ENCODE measurements at regions not wholly inside any gene's neighbourhood (a gene's known extent, or its start where the extent isn't known, plus 50 kb on each side); places are given as distances from the start of the nearest gene placed in this dataset.

DNA sequence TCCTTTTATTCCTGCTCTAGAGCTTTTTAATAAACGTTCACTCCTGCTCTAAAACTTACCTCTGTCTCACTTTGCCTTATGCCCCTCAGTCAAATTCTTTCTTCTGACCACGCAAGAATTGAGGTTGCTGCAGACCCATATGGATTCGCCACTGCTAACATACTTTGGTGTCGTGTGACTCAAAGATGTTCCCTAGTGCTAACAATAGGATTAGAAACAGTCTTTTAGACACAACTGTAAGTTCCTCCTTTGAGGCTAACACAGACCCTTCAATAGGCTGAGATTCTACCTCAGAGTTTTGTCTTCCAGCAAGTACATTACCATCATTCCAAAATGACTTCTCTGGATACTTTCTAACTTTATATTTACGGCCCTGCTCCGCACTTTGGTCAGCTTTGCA, 149.5 kb upstream of the COX10 start:
- TF ChIP-seq EZH2 (IDR thresholded peaks at IDR 0.05; ENCODE audit: borderline replicate concordance, low read depth, low read length, poor library complexity, severe bottlenecking), result no peak
- TF ChIP-seq, protein P1, sequence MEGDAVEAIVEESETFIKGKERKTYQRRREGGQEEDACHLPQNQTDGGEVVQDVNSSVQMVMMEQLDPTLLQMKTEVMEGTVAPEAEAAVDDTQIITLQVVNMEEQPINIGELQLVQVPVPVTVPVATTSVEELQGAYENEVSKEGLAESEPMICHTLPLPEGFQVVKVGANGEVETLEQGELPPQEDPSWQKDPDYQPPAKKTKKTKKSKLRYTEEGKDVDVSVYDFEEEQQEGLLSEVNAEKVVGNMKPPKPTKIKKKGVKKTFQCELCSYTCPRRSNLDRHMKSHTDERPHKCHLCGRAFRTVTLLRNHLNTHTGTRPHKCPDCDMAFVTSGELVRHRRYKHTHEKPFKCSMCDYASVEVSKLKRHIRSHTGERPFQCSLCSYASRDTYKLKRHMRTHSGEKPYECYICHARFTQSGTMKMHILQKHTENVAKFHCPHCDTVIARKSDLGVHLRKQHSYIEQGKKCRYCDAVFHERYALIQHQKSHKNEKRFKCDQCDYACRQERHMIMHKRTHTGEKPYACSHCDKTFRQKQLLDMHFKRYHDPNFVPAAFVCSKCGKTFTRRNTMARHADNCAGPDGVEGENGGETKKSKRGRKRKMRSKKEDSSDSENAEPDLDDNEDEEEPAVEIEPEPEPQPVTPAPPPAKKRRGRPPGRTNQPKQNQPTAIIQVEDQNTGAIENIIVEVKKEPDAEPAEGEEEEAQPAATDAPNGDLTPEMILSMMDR (conservative IDR thresholded peaks at IDR 0.05; ENCODE audit: low read depth, low read length), result no peak
- ChIA-PET POLR2A (ENCODE audit: low non-redundant PET) (no interaction called here), CTCF (no interaction called here)
- no peaks in the 10 kb centered on the region for H3K27me3 ChIP-seq (replicated peaks; ENCODE audit: insufficient read depth, low read depth, low read length, poor library complexity)
- no peak for DNase-seq (ENCODE audit: low spot score)
- no peak overlapping the region for H3K4me3 ChIP-seq (ENCODE audit: low read depth, low read length, poor library complexity, severe bottlenecking)
- intact Hi-C loops (cut with micrococcal nuclease; ENCODE audit: unreplicated experiment), result no loop called here
- no peaks in the 10 kb centered on the region for H3K36me3 ChIP-seq (ENCODE audit: insufficient read depth, low read length, poor library complexity, severe bottlenecking)
- no TSS peak for BruUV-seq (replicated peaks)
- no peaks in the 10 kb centered on the region for H3K9me3 ChIP-seq (ENCODE audit: low read depth, low read length, poor library complexity, severe bottlenecking)
- H3K4me1 ChIP-seq (ENCODE audit: insufficient read depth, low read length, poor library complexity, severe bottlenecking), result no peaks in the 10 kb centered on the region
- no peak overlapping the region for H3K27ac ChIP-seq (ENCODE audit: low read depth, low read length, poor library complexity, severe bottlenecking)

DNA sequence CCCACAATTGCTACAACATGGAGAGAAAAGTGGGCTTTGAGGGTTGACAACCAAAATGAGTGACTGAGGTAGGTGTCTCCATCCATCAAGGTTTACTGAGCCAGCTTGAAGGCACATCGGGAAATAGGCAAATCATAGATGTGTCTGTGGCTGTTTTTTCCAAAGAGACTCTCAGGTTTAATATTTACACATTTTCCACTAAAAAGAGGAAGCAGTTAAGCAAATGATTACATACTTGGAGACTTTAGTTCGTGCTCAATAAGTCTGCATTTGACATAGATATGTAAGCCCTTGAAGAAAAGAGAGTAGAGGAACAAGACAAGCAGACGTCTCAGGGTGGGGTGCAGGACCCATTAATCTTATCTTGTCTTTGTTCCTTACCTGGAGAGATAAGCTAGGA, 148.9 kb upstream of the COX10 start:
- intact Hi-C loops (cut with micrococcal nuclease; ENCODE audit: unreplicated experiment), result no loop called here
- TF ChIP-seq EZH2 (IDR thresholded peaks at IDR 0.05; ENCODE audit: borderline replicate concordance, low read depth, low read length, poor library complexity, severe bottlenecking), result no peak
- TF ChIP-seq, protein P1 (conservative IDR thresholded peaks at IDR 0.05; ENCODE audit: low read depth, low read length), result no peak
- no peak for DNase-seq (ENCODE audit: low spot score)
- Histone ChIP-seq H3K27ac (ENCODE audit: low read depth, low read length, poor library complexity, severe bottlenecking) (no peak overlapping the region), H3K36me3 (ENCODE audit: insufficient read depth, low read length, poor library complexity, severe bottlenecking) (no peaks in the 10 kb centered on the region), H3K27me3 (replicated peaks; ENCODE audit: insufficient read depth, low read depth, low read length, poor library complexity) (no peaks in the 10 kb centered on the region), H3K4me1 (ENCODE audit: insufficient read depth, low read length, poor library complexity, severe bottlenecking) (no peaks in the 10 kb centered on the region), H3K9me3 (ENCODE audit: low read depth, low read length, poor library complexity, severe bottlenecking) (peaks cover 2% of the 10 kb centered on the region), H3K4me3 (ENCODE audit: low read depth, low read length, poor library complexity, severe bottlenecking) (no peak overlapping the region)
- ChIA-PET POLR2A (ENCODE audit: low non-redundant PET) (no interaction called here), CTCF (no interaction called here)
- no TSS peak for BruUV-seq (replicated peaks)

DNA sequence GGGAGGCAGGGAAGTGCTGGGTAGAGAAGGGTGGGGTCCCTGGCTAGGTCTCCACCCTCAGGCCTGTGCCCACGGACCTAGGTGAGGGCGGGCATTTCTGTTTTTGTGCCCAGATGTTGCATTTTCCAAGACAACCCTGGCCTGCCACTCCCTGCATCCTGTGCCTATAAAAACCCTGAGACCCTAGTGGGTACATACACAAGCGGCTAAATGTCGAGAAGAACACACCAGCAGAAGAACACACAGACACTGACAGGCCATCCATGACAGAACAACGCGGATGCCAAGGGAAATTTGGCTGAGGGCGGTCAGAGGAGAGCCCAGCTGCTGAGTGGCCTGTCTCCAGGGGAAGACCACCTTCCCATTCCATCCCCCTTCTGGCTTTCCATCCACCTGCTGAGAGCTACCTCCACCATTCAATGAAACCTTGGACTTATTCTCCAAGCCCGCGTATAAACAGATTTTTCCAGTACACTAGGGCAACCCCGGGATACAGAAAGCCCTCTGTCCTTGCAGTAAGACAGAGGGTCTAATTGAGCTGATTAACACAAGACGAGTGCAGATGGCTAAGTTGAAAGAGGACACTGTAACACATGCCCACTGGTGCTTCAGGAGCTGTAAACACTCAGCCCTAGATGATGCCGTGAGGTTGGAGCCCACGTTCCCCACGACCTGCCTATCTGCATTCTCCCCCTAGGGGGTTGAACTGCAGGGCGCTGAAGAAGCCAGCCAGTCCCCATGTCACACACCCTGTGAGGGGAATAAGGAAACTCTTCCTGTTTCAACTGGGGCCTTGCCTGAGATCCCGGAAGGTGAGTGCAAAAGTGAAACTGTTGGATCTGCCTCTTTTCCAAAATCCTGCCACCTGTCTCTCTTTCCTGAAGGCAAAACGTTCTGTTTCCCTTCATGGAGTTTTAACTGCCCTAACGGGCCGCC, 147.2 kb upstream of the COX10 start:
- ChIA-PET POLR2A (ENCODE audit: low non-redundant PET) (no interaction called here), CTCF (interaction anchor here (0.6 kb wide), 1 partner anchor 19 kb away, joined by 3 read pairs; no protein-coding TSS in a partner anchor)
- TF ChIP-seq, protein P1 (conservative IDR thresholded peaks at IDR 0.05; ENCODE audit: low read depth, low read length), result no peak
- TF ChIP-seq EZH2 (IDR thresholded peaks at IDR 0.05; ENCODE audit: borderline replicate concordance, low read depth, low read length, poor library complexity, severe bottlenecking), result no peak
- H3K4me3 ChIP-seq (ENCODE audit: low read depth, low read length, poor library complexity, severe bottlenecking), result no peak overlapping the region
- H3K9me3 ChIP-seq (ENCODE audit: low read depth, low read length, poor library complexity, severe bottlenecking), result peaks cover 4% of the 10 kb centered on the region
- no peaks in the 10 kb centered on the region for H3K4me1 ChIP-seq (ENCODE audit: insufficient read depth, low read length, poor library complexity, severe bottlenecking)
- intact Hi-C loops (cut with micrococcal nuclease; ENCODE audit: unreplicated experiment), result no loop called here
- no peak overlapping the region for H3K27ac ChIP-seq (ENCODE audit: low read depth, low read length, poor library complexity, severe bottlenecking)
- H3K27me3 ChIP-seq (replicated peaks; ENCODE audit: insufficient read depth, low read depth, low read length, poor library complexity), result no peaks in the 10 kb centered on the region
- no peaks in the 10 kb centered on the region for H3K36me3 ChIP-seq (ENCODE audit: insufficient read depth, low read length, poor library complexity, severe bottlenecking)
- no TSS peak for BruUV-seq (replicated peaks)
- no peak for DNase-seq (ENCODE audit: low spot score)

Measured in A673 (cell line).